ENCODE measurements at regions not wholly inside any gene's neighbourhood (a gene's known extent, or its start where the extent isn't known, plus 50 kb on each side); places are given as distances from the start of the nearest gene placed in this dataset.

GRCh38 chr6:156564127-156564806, 212.9 kb upstream of the ARID1B start:
- peak; percentile 93 for DNase-seq (ENCODE audit: low spot score)

DNA sequence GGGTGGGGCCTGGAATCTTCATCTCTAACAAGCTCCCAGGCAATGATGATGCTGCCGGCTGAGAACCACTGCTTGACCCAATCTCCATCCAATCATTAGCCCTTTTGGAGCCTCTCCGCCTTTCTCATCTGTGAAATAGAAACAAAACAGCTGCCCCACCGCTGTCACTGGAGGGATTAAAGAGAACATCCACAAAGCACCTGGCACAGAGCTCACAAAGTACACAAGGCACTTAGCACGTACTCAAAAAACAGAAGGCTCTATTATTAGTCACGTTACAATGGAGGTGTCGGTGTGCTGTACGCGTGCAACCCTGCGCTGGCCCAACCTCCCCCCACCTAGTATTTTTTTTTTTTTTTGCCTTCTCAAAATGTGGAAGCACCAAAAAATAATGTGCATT, 213.5 kb upstream of the ARID1B start:
- no peak for DNase-seq (ENCODE audit: low spot score)

DNA sequence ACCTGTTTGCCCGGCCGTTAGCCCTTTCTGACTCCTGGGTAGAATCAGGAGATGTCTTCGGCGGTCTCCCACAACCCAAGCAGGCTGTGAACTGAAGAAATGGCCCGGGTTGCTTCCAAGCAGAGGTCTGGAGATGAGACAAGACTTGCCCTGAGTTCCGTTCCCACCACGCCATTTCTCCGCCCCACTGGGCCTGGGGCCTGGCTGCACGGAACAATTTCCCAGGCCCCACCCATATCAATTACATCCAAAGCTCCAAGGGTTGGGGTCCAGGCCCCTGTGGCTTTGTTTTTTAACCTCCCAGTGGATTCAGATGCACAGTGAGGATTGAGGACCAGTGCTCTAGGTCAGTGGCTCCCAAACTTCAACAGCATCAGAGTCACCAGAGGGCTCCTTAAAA, 214.5 kb upstream of the ARID1B start:
- no peak for DNase-seq (ENCODE audit: low spot score)

DNA sequence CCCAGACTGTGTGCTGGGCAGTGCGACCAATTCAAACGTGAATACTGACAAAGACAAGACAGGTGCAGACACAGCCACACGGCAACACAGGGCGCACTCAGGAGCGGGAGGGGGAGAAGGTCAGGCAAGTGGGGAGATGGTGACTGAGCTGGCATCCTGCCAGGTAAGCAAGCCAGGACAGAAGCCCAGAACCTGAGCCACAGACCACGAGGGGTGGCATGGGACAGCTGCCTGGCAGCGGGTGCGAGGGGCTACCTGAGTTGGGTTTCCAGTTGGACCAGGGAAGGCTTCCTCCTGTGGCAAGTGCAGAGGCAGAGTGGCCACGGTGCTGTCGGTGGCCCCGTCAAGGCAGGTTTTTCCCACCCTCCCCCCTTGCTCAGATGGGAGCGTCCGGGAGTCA, 215.2 kb upstream of the ARID1B start:
- no peak for DNase-seq (ENCODE audit: low spot score)

DNA sequence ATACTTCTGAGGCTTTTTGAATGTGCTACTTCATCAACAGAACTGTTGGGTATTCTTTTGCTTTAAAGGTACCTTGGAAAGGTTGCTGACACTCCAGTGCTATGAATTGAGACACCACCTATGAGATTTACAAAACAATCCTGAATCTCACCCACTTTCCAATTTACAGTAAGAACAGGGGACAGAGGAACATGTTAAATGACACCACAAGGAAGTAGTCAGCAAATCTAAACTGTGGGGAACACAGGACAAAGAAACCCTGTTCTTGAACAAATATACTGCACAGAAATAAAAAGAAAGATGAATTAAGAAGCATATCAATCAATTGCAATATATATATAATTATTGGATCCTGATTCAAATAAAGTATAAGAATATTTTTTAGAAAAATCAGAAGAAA, 216.7 kb upstream of the ARID1B start:
- DNase-seq (ENCODE audit: low spot score), result no peak

DNA sequence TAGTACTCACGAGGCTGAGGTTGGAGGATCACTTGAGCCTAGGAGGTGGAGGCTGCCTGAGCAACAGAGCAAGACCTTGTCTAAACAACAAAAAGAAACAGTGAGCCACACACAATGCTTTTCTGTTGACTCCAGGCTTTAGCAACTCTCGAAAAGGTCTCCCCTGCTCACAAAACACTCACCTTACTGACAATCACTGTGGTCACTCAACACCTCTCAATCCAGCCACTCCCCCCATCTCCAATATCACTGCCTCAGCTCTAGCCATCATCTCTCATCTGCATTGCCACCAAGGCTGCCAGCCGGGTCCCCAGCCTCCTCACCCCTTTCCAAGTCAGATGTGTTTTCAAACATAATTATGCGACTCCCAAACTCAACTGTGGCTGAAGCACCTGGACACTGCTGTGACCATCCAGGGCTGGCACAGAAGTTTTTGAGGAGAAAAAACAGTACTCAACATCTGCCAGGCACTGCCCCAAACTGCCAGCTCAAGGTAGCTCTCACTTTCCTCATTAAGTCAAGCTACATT, 218.0 kb upstream of the ARID1B start:
- no peak for DNase-seq (ENCODE audit: low spot score)

- no peak for DNase-seq (ENCODE audit: low spot score)
Measured at GRCh38 chr6:156557911-156558259, 219.3 kb upstream of the ARID1B start.

GRCh38 chr6:156557251-156557910, 219.8 kb upstream of the ARID1B start:
- DNase-seq (ENCODE audit: low spot score), result peak; percentile 32

- no peak for DNase-seq (ENCODE audit: low spot score)
Measured at GRCh38 chr6:156556811-156557210, 220.4 kb upstream of the ARID1B start.

DNA sequence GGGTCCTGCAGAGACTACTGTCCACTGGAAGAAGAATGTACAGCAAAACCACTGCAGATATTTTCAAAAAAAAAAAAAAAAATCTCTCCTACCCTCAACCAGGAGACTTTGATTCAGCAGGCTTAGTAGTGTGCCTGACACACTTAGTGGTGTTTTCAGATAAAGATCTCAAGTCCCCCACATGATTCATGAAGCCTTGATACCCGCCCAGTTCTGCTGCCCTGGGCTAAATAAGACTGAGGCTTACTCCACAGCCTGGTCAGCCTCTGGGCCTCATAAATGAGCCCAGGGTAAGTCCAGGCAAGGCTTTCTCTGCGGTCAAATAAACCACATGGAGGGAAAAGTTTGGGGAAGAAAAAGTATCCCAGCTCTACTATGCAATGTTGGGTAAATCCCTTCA, 222.1 kb upstream of the ARID1B start:
- DNase-seq (ENCODE audit: low spot score), result no peak

DNA sequence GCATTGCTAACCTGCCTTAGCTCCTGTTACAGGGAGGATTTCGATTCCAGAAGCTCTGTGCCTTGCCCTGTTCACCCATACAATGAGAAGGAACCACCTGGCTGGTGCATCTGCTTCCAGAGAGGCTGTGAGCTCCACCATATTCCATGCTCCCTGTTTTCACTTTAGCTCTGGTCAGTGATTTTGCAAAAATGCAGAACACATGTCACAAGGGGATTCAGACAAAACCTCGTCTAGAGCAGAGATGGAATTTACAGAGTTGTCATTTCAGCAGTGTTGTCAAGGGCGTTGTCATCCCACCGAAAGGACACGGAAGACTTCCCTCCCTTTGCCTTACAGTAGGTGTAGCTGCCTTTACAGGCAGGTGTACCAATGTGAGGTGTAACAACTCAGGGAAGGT, 223.0 kb upstream of the ARID1B start:
- no peak for DNase-seq (ENCODE audit: low spot score)

DNA sequence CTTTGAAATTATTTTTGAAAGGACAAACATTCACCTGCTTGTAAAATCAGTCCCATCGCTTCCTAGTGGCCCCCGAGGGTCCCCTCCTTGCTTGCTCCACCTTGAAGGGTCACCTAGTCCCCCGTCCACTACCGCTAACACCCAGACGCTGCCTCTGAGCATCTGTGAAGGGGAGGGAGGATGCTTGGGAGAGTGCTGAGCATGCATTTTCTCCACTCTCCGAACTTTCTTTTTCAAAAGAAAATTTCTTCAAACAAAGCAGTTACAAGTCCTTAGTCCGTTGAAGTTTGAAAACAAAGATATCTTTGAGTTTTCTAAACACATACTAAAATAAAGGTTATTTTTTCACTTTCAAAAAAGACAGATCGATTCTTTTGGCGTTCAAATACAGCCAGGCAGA, 224.3 kb upstream of the ARID1B start:
- DNase-seq (ENCODE audit: low spot score), result no peak

DNA sequence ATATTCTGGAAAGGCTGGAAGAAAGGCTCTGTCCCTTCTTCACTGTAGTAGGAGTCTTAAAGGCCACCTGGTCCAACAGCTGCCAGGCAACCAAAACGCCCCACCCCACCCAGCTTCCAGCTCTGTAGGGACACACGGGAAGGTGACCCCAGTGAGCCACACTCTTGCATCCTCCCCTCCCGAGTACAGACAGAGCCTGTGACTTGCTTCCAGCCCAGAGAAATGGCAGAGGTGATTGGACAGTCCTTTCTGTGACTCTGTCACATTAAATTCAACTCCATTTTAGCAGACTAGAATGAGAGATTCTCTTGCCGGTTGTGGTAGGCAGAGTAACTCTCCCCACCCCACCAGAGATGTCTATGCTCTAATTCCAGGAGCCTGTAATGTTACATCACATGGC, 226.2 kb upstream of the ARID1B start:
- no peak for DNase-seq (ENCODE audit: low spot score)

DNA sequence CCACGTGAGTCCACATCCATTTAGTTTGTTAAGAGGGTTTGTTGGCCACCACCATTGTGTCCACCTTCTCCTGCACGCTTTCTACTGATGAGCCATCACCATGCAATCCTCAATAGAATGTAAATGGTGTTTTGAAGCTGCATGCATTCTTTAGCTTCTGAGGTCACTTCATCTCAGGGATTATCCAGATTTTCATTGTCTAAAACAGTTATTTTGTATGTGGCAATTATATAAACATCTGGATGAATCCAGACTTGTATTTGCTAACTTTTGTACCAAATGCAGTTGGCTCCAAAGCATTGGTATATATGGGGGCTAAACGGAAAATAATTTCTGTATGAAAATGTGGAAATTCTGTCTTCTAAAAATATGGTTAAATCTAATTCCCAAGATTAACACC, 231.2 kb upstream of the ARID1B start:
- no peak for DNase-seq (ENCODE audit: low spot score)

DNA sequence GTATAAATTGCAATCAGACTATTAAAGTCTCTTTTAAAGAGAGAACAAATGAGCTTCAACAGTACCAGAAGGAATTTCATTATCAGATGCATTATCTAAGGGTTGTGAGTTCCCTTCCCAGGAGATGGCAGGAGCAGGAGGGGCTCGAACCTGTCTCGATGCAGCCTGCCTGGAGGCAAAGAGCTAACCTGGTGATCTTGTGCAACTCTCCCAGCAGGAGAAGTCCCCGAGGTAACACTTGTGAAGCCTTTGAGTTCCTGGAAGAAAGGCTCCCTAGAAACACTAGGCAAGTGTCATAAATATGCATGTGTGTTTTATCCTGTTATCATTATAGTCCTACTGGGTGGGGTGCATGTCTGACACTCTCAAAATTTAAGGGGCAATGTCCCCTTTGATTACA, 232.2 kb upstream of the ARID1B start:
- no peak for DNase-seq (ENCODE audit: low spot score)

GRCh38 chr6:156544046-156544445, 233.1 kb upstream of the ARID1B start:
- no peak for DNase-seq (ENCODE audit: low spot score)

DNA sequence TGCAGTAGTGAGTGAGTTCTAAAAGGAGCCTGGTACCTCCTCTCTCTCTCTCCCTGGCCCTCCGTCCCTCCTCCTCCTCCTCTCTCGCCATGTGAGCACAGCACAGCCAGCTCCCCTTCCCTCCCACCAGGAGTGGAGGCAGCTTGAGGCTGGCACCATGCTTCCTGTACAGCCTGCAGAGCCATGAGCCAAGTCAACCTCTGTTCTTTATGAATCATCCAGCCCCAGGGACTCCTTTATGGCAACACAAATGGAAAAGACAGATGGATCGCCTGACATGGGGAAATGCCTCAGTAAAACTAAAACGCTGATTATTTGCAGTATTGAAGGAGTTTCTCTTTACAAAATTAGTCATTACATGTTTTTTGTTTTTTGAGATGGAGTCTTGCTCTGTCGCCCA, 233.7 kb upstream of the ARID1B start:
- DNase-seq (ENCODE audit: low spot score), result no peak

DNA sequence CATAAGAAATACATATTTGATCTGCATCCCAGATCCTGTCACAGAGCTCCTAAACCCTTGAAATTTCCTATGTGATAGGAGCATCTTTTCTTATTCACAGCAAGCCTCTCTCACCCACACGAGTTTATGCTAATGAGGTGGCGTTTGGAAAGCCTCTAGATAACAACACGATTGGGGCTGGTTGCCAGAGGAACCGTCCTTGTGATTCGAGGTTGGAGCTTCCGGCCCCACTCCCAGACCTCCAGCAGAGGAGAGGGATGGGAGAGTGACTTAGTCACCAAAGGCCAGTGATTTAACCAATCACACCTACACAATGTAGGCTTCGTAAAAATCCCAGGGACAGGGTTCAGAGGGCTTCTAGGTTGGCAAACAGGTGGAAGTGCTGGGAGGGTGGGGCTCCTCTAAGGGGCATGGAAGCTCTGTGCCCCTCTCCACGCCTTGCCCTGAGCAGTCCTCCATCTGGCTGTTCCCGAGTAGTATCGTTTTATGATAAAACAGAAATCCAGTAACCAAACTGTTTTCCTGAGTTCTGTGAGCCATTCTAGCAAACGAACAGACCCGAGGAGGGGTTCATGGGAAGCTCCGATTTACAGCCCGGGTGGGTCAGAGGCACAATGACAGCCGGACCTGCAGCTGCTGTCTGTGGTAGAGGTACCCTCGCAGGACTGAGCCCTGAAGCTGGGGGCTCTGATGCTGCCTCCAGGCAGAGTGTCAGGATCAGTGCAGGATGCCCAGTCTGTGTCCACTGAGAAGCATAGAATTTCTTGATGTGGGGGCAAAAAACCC, 238.1 kb upstream of the ARID1B start:
- DNase-seq (ENCODE audit: low spot score), result no peak

- no peak for DNase-seq (ENCODE audit: low spot score)
Measured at GRCh38 chr6:156534594-156534993, 242.6 kb upstream of the ARID1B start.

DNA sequence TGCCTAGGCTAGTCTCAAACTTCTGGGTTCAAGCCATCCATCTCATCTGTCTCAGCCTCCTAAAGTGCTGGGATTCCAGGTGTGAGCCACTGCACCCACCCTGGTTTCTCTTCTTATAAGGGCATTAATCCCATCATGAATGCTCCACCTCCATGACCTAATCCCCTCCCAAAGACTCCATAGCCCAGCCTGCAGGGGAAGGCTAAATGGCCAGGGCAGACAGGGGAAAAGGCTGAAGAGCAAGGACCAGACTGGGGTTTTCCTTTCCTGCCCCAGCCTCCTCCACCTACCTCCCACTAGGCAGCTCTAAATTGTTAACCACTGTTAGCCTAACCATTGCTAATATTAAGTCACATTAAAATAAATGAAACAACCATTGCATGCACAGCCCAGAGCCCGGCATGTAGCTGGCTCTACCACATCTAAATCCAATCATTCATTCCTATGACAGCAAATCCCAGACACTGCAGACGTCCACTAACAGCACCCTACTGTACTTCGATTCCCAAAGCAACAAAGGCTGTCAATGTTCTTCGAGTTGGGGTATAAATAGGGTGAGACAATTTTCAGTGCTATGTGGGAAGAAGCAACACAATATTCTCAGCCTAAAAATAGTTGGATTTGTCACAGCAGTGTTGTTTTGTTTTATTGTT, 243.2 kb upstream of the ARID1B start:
- DNase-seq (ENCODE audit: low spot score), result no peak

DNA sequence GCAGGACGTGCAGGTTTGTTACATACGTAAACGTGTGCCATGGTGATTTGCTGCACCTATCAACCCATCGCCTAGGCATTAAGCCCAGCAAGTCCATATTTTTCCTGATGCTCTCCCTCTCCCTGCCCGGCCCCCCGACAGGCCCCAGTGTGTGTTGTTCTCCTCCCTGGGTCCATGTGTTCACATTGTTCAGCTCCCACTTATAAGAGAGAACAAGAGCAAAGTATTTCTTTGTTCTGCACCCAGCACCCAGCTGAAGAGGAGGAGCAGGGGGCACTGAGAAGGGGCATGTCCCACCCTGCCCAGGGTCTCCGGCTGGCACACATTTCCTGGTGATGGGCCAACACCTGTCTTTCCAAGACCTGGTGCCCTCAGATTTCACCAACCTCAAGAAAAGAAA, 251.1 kb upstream of the ARID1B start:
- no peak for DNase-seq (ENCODE audit: low spot score)

- DNase-seq (ENCODE audit: low spot score), result no peak
Measured at GRCh38 chr6:156525541-156525940, 251.6 kb upstream of the ARID1B start.

DNA sequence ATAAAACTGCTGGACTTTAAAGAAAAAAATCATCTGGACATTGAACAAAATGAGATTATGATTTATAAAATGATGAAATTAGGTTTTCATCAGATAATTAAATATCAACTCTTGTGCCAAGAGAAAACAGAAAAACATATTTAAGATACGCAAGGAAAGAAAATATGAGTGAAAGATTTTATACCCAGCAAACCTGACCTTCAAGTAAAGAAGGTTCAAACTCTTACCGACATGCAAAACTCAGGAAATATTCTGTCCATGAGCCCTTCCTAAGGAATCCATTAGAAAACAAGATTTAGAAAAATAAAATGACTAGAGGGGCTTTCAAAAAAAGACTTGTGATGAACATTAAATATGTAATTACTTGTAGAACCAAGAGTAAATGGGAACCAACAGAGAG, 257.2 kb upstream of the ARID1B start:
- DNase-seq (ENCODE audit: low spot score), result no peak

All from GM03348 (cell line).